ENCODE measurements at regions not wholly inside any gene's neighbourhood (a gene's known extent, or its start where the extent isn't known, plus 50 kb on each side); places are given as distances from the start of the nearest gene placed in this dataset.

- TF ChIP-seq POLR2AphosphoS5 (IDR thresholded peaks at IDR 0.05; ENCODE audit: borderline replicate concordance, low read depth, low read length) (no peak), EZH2 (IDR thresholded peaks at IDR 0.05) (no peak), FOXP2 (optimal IDR thresholded peaks at IDR 0.05; ENCODE audit: control extremely low read depth, extremely low read length, insufficient read depth) (no peak)
Measured at GRCh38 chr13:73433890-73434289, 375.1 kb downstream of the KLF5 start.

All from SK-N-MC (cell line).